WTC11 (cell line): ENCODE measurements at regions not wholly inside any gene's neighbourhood (a gene's known extent, or its start where the extent isn't known, plus 50 kb on each side); places are given as distances from the start of the nearest gene placed in this dataset.

Experiments used
- ATAC-seq: fragments of 200-7000 bp; cut with Tn5 transposase; 2 replicates; pipeline ENCODE4 v1.10.0; 2021; ENCODE audit warnings: mild to moderate bottlenecking, moderate library complexity
- CTCF ChIA-PET: fragments of 300-600 bp; sonication (Branson Sonifier 250); formaldehyde crosslinking; loops from one replicate; lab custom pipeline; 2021; ENCODE audit warnings: antibody characterized with exemption; lab: Charles Lee
- POLR2A ChIA-PET: fragments of 350-600 bp; sonication (Branson Sonifier 250); formaldehyde crosslinking; loops from one replicate; lab custom pipeline; 2021; ENCODE audit warnings: antibody characterized with exemption; lab: Charles Lee
- DNase-seq: peaks from one replicate; pipeline ENCODE4 v3.0.0; 2021; ENCODE audit warnings: low spot score
- H3K27ac Mint-ChIP-seq: 2 replicates; pipeline ENCODE4 v1.8.0; 2021; ENCODE audit warnings: mixed read lengths
- H3K27me3 Mint-ChIP-seq: 2 replicates; pipeline ENCODE4 v1.8.0; 2021; ENCODE audit warnings: low read depth, mild to moderate bottlenecking, moderate library complexity, mixed read lengths
- H3K36me3 Mint-ChIP-seq: 2 replicates; pipeline ENCODE4 v1.8.0; 2021; ENCODE audit warnings: mixed read lengths
- H3K4me1 Mint-ChIP-seq: 2 replicates; pipeline ENCODE4 v1.8.0; 2022; ENCODE audit warnings: mixed read lengths
- H3K4me3 Mint-ChIP-seq: 2 replicates; pipeline ENCODE4 v1.8.0; 2021; ENCODE audit warnings: mild to moderate bottlenecking, moderate library complexity, mixed read lengths
- H3K9me3 Mint-ChIP-seq: 2 replicates; pipeline ENCODE4 v1.8.0; 2021; ENCODE audit warnings: mixed read lengths
- CBFB ChIP-seq: sonication (generic); formaldehyde crosslinking; IDR thresholded peaks from 2 replicates; pipeline ENCODE4 v1.8.1; 2022; ENCODE audit warnings: mild to moderate bottlenecking, low read depth, missing genetic modification reagents
- CDX4 ChIP-seq: fragments of 250-450 bp; sonication (Bioruptor Pico); IDR thresholded peaks from 2 replicates; pipeline ENCODE4 v1.9.0; 2021; ENCODE audit warnings: moderate library complexity, mild to moderate bottlenecking, inconsistent platforms, borderline replicate concordance
- CREB1 ChIP-seq: sonication (generic); formaldehyde crosslinking; IDR thresholded peaks from 2 replicates; pipeline ENCODE4 v1.8.0; 2023; ENCODE audit warnings: mild to moderate bottlenecking, missing genetic modification reagents
- CTCF ChIP-seq: fragments of 200-600 bp; IDR thresholded peaks from 2 replicates; pipeline ENCODE4 v1.8.0; 2022; ENCODE audit warnings: antibody characterized with exemption
- E2F1 ChIP-seq: sonication (generic); formaldehyde crosslinking; IDR thresholded peaks from 2 replicates; pipeline ENCODE4 v1.8.0; 2022; ENCODE audit warnings: mild to moderate bottlenecking, missing genetic modification reagents
- E2F4 ChIP-seq: sonication (generic); formaldehyde crosslinking; IDR thresholded peaks from 2 replicates; pipeline ENCODE4 v1.8.1; 2022; ENCODE audit warnings: low read depth, mild to moderate bottlenecking, moderate library complexity, missing genetic modification reagents, borderline replicate concordance
- EMX1 ChIP-seq: fragments of 250-450 bp; sonication (Bioruptor Pico); IDR thresholded peaks from 2 replicates; pipeline ENCODE4 v1.8.0; 2021; ENCODE audit warnings: mild to moderate bottlenecking
- ETV6 ChIP-seq: sonication (generic); formaldehyde crosslinking; IDR thresholded peaks from 2 replicates; pipeline ENCODE4 v1.8.1; 2022; ENCODE audit warnings: mild to moderate bottlenecking, missing genetic modification reagents
- GTF2I ChIP-seq: fragments of 250-450 bp; sonication (Bioruptor Pico); conservative IDR thresholded peaks from 2 replicates; pipeline ENCODE4 v1.4.0; 2021; ENCODE audit warnings: mild to moderate bottlenecking
- MLX ChIP-seq: sonication (generic); formaldehyde crosslinking; IDR thresholded peaks from 2 replicates; pipeline ENCODE4 v1.8.1; 2023; ENCODE audit warnings: mild to moderate bottlenecking, missing genetic modification reagents, moderate library complexity
- SMAD4 ChIP-seq: sonication (generic); formaldehyde crosslinking; IDR thresholded peaks from 2 replicates; pipeline ENCODE4 v1.8.0; 2022; ENCODE audit warnings: mild to moderate bottlenecking, missing genetic modification reagents
- TCF7 ChIP-seq: sonication (generic); formaldehyde crosslinking; IDR thresholded peaks from 2 replicates; pipeline ENCODE4 v1.8.0; 2022; ENCODE audit warnings: mild to moderate bottlenecking, low read depth, missing genetic modification reagents, moderate library complexity
- TEAD4 ChIP-seq: sonication (generic); formaldehyde crosslinking; IDR thresholded peaks from 2 replicates; pipeline ENCODE4 v1.8.0; 2022; ENCODE audit warnings: mild to moderate bottlenecking, missing genetic modification reagents
- TP53 ChIP-seq: sonication (generic); formaldehyde crosslinking; IDR thresholded peaks from 2 replicates; pipeline ENCODE4 v1.8.1; 2023; ENCODE audit warnings: mild to moderate bottlenecking, missing genetic modification reagents
- ZMAT4 ChIP-seq: fragments of 250-450 bp; sonication (Bioruptor Pico); IDR thresholded peaks from 2 replicates; pipeline ENCODE4 v1.9.0; 2021; ENCODE audit warnings: mild to moderate bottlenecking
- ZNF416 ChIP-seq: fragments of 250-450 bp; sonication (Bioruptor Pico); IDR thresholded peaks from 2 replicates; pipeline ENCODE4 v1.9.0; 2021; ENCODE audit warnings: mild to moderate bottlenecking, inconsistent platforms

- ChIA-PET CTCF (no interaction called here), POLR2A (no interaction called here)
- Mint-ChIP-seq H3K27ac (no peak overlapping the region), H3K36me3 (no peaks in the 10 kb centered on the region), H3K9me3 (peaks cover 8% of the 10 kb centered on the region), H3K27me3 (no peaks in the 10 kb centered on the region), H3K4me1 (peaks cover 3% of the 10 kb centered on the region; the same call in 1 of the 2 replicates), H3K4me3 (no peak overlapping the region)
- TF ChIP-seq E2F4 (CRISPR knock-in tag) (no peak), CBFB (CRISPR knock-in tag) (no peak)
- no peak for DNase-seq
- no peak for ATAC-seq
Observed at GRCh38 chr11:82233201-82233600, 500.5 kb downstream of the FAM181B start.

- Mint-ChIP-seq H3K36me3 (peaks cover under 1% of the 10 kb centered on the region; the same call in 1 of the 2 replicates), H3K27me3 (no peaks in the 10 kb centered on the region), H3K27ac (no peak overlapping the region), H3K4me3 (no peak overlapping the region), H3K4me1 (peaks cover 3% of the 10 kb centered on the region; the same call in 1 of the 2 replicates), H3K9me3 (peaks cover 1% of the 10 kb centered on the region)
- ChIA-PET CTCF (interaction anchor here (0.6 to 0.8 kb wide), 2 partner anchors 466 to 521 kb away, joined by 3 read pairs; no protein-coding TSS in a partner anchor), POLR2A (no interaction called here)
- no peak for DNase-seq
- peak; percentile 69 for ATAC-seq
- no peak for TF ChIP-seq CREB1 (CRISPR knock-in tag)
- TF ChIP-seq EMX1 (CRISPR knock-in tag) = no peak
- no peak for TF ChIP-seq ZMAT4 (CRISPR knock-in tag)
- TF ChIP-seq E2F1 (CRISPR knock-in tag) = no peak
- TF ChIP-seq TP53 = no peak
- no peak for TF ChIP-seq ETV6 (CRISPR knock-in tag)
- no peak for TF ChIP-seq MLX (CRISPR knock-in tag)
- TF ChIP-seq TEAD4 (CRISPR knock-in tag) = no peak
- no peak for TF ChIP-seq GTF2I (CRISPR knock-in tag)
- TF ChIP-seq, all 79 proteins: peak for 0
Observed at GRCh38 chr11:82229341-82229740, 504.3 kb downstream of the FAM181B start.

- Mint-ChIP-seq H3K4me1 (0 out of 2 replicates have a peak, but pooled peaks cover 2% of the 10 kb centered on the region), H3K36me3 (peaks cover 5% of the 10 kb centered on the region), H3K27me3 (no peaks in the 10 kb centered on the region), H3K27ac (no peak overlapping the region), H3K9me3 (peaks cover 6% of the 10 kb centered on the region)
- POLR2A ChIA-PET = no interaction called here
- ATAC-seq = peak; percentile 80
- DNase-seq = no peak
- no peak for TF ChIP-seq CTCF
- no peak for TF ChIP-seq ZNF416 (CRISPR knock-in tag)
- no peak for TF ChIP-seq TCF7 (CRISPR knock-in tag)
- no peak for TF ChIP-seq CDX4 (CRISPR knock-in tag)
- TF ChIP-seq SMAD4 (CRISPR knock-in tag) = no peak
- TF ChIP-seq, all 79 proteins: peak for 0
- CTCF ChIA-PET = interaction anchor here (1.0 to 2.4 kb wide), 3 partner anchors 9 to 518 kb away, joined by 6 to 9 read pairs (median 6); no protein-coding TSS in a partner anchor
- H3K4me3 Mint-ChIP-seq = no peak overlapping the region
Observed at GRCh38 chr11:82225930-82226329, 507.7 kb downstream of the FAM181B start.
